Tibial nerve (tissue), 4 donors: ENCODE measurements at regions not wholly inside any gene's neighbourhood (a gene's known extent, or its start where the extent isn't known, plus 50 kb on each side); places are given as distances from the start of the nearest gene placed in this dataset.

Source experiments
- CTCF ChIP-seq, 5 experiments: fragments of 200-600 bp in 3 of 5; fragments of 450-650 bp in 2 of 5; sonication (generic) in 3 of 5; IDR thresholded peaks; one replicate each; pipeline ENCODE4 v1.5.1; 2016 to 2019; ENCODE audit warnings: antibody characterized with exemption in 5 of 5, mild to moderate bottlenecking in 3 of 5, moderate library complexity in 2 of 5
- EP300 ChIP-seq, 2 donors: sonication (generic); formaldehyde crosslinking; IDR thresholded peaks; one replicate each; pipeline ENCODE4 v1.6.1; 2017; ENCODE audit warnings: antibody characterized with exemption in 2 of 2, mild to moderate bottlenecking in 1 of 2
- POLR2A ChIP-seq, 2 donors: fragments of 450-650 bp; IDR thresholded peaks; one replicate each; pipeline ENCODE4 v1.6.1; 2017; ENCODE audit warnings: antibody characterized with exemption in 2 of 2, mild to moderate bottlenecking in 2 of 2, moderate library complexity in 2 of 2

GRCh38 chr6:16058929-16059345 is 69.9 kb upstream of the MYLIP start:
- no peak for TF ChIP-seq CTCF (IDR thresholded peaks at IDR 0.05)
- no peak for TF ChIP-seq POLR2A (IDR thresholded peaks at IDR 0.05)
- TF ChIP-seq EP300 (IDR thresholded peaks at IDR 0.05) = no peak
